ENCODE measurements at regions not wholly inside any gene's neighbourhood (a gene's known extent, or its start where the extent isn't known, plus 50 kb on each side); places are given as distances from the start of the nearest gene placed in this dataset.

DNA sequence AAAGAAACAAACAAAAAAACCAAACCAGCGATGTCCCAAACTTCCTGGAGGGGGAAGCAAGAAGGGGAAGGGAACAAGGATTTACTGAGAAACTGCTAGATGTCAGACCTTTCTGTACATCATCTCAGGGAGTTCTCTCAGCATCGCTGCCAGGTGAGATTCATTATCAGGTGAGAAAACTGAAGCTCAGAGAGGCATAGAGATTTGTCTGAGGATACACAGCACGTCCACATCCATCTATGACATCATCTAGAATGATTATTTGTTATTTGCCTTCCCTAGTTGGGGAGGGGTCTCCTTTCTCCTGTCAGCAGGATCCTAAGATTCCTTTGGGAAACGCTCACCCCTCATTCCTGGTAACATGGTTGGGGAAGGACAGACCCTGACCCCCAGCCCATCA lies 57.1 kb upstream of the LINGO1 start:
- WGBS, 5 donors, result 58 to 62% (median 60%) methylated on average over 4 of the region's 4 CpGs
- H3K27ac ChIP-seq, result no peak overlapping the region
- TF ChIP-seq POLR2AphosphoS5 (IDR thresholded peaks at IDR 0.05) (no peak), EP300 (IDR thresholded peaks at IDR 0.05) (no peak), POLR2A (IDR thresholded peaks at IDR 0.05) (no peak)
- TF ChIP-seq, protein P1, sequence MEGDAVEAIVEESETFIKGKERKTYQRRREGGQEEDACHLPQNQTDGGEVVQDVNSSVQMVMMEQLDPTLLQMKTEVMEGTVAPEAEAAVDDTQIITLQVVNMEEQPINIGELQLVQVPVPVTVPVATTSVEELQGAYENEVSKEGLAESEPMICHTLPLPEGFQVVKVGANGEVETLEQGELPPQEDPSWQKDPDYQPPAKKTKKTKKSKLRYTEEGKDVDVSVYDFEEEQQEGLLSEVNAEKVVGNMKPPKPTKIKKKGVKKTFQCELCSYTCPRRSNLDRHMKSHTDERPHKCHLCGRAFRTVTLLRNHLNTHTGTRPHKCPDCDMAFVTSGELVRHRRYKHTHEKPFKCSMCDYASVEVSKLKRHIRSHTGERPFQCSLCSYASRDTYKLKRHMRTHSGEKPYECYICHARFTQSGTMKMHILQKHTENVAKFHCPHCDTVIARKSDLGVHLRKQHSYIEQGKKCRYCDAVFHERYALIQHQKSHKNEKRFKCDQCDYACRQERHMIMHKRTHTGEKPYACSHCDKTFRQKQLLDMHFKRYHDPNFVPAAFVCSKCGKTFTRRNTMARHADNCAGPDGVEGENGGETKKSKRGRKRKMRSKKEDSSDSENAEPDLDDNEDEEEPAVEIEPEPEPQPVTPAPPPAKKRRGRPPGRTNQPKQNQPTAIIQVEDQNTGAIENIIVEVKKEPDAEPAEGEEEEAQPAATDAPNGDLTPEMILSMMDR (IDR thresholded peaks at IDR 0.05), result no peak
- no peaks in the 10 kb centered on the region for H3K36me3 ChIP-seq
- intact Hi-C loops (cut with DNase I; ENCODE audit: low total_unique reads), result no loop called here
- no peak for DNase-seq
- peaks cover 3 to 82% (median 8%) of the 10 kb centered on the region in 3 donors for H3K27me3 ChIP-seq
- no peaks in the 10 kb centered on the region for H3K4me1 ChIP-seq
- H3K9me3 ChIP-seq, result no peaks in the 10 kb centered on the region
- no peak overlapping the region for H3K4me3 ChIP-seq

DNA sequence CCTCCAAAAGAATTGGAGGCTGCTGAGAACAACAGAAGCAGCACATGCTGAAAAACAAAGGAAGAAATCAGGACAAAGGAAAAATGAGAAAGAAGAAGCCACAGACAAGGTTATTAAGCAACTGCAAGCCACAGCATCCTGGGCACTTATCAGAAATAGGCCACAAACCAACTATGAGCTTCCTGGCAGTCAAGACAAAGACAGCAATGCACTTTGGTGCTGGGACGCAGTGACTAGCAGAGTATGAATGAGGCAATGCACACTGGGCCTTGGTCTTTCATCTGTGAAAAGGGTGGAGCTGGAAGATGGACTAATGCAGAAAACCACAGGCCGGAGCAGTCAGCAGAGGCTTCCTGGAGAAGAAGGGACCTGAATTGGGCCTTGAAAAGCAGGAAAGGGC lies 56.0 kb upstream of the LINGO1 start:
- intact Hi-C loops (cut with DNase I; ENCODE audit: low total_unique reads), result no loop called here
- WGBS, 5 donors, result 64 to 85% (median 79%) methylated on average over 2 of the region's 2 CpGs
- H3K27ac ChIP-seq, result no peak overlapping the region
- H3K4me3 ChIP-seq, result no peak overlapping the region
- peaks cover 0 to 82% (median 8%) of the 10 kb centered on the region in 3 donors for H3K27me3 ChIP-seq
- H3K36me3 ChIP-seq, result no peaks in the 10 kb centered on the region
- H3K9me3 ChIP-seq, result no peaks in the 10 kb centered on the region
- H3K4me1 ChIP-seq, result no peaks in the 10 kb centered on the region
- no peak for TF ChIP-seq POLR2A (IDR thresholded peaks at IDR 0.05)
- no peak for TF ChIP-seq POLR2AphosphoS5 (IDR thresholded peaks at IDR 0.05)
- TF ChIP-seq, protein P1 (IDR thresholded peaks at IDR 0.05), result no peak
- no peak for TF ChIP-seq EP300 (IDR thresholded peaks at IDR 0.05)
- no peak for DNase-seq

DNA sequence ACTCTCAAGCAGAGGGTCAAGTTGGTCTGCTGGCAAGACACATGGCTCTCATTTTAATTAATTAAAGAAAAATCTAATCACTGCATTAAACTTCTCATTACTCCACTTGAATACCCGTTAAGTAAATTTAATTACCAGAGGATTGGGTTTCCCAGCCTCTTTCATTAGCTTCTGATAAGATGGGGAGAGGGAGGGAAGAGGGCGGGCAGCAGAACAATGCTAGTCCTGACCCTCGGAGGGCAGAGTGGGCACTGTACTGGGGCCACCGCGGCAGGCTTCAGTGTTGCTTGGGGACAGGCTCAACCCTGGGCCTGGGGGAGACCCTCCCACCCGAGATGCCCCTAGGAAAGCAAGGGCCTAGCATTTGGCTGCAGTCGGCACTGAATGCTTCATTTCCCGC lies 55.6 kb upstream of the LINGO1 start:
- intact Hi-C loops (cut with DNase I; ENCODE audit: low total_unique reads), result no loop called here
- H3K36me3 ChIP-seq, result no peaks in the 10 kb centered on the region
- no peak for DNase-seq
- H3K27ac ChIP-seq, result no peak overlapping the region
- 51 to 67% (median 60%) methylated on average over 8 of the region's 8 CpGs for WGBS, 5 donors
- TF ChIP-seq, protein P1 (IDR thresholded peaks at IDR 0.05), result no peak
- TF ChIP-seq POLR2A (IDR thresholded peaks at IDR 0.05) (no peak), EP300 (IDR thresholded peaks at IDR 0.05) (no peak), POLR2AphosphoS5 (IDR thresholded peaks at IDR 0.05) (no peak)
- H3K4me1 ChIP-seq, result no peaks in the 10 kb centered on the region
- no peak overlapping the region for H3K4me3 ChIP-seq
- H3K27me3 ChIP-seq, result peaks cover 0 to 79% (median 8%) of the 10 kb centered on the region in 3 donors
- no peaks in the 10 kb centered on the region for H3K9me3 ChIP-seq

DNA sequence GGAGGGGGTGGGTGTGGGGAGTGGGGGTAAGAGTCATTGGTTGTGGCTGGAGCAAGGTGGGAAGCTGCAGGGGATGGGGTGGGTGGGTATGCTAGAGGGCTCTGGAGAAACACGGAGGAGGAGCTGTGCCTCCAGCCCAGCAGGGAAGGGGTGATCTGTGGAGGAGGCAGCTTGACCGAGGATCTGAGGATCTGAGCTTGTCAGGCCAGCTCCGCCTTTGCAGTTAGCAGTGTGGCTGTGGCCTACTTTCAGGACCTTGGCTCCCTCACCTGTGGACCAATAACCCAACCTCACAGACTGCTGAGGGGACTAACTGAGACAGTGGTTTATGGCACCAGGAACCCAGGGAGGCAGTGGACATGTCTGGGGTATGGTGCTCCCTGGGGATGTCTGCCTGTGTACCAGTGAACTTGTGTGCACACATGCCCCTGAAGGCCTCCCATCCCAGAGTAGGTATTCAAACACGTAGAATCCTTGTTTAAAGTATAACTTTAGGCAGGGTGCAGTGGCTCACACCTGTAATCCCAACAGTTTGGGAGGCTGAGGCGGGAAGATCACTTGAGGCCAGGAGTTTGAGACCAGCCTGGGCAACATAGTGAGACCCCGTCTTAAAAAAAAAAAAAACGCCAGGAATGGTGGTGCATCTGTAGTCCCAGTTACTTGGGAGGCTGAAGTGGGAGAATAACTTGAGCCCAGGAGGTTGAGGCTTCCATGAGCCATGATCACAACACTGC lies 52.5 kb upstream of the LINGO1 start:
- 73 to 80% (median 75%) methylated on average over 7 of the region's 7 CpGs for WGBS, 5 donors
- intact Hi-C loops (cut with DNase I; ENCODE audit: low total_unique reads), result no loop called here
- no peak for DNase-seq

More for the DNA sequence above, 52.5 kb upstream of the LINGO1 start:
- Histone ChIP-seq H3K4me1 (no peaks in the 10 kb centered on the region), H3K27me3 (peaks cover 0 to 66% (median 0%) of the 10 kb centered on the region in 3 donors), H3K9me3 (peaks cover 0 to 3% (median 0%) of the 10 kb centered on the region in 4 donors), H3K4me3 (no peak overlapping the region), H3K36me3 (no peaks in the 10 kb centered on the region), H3K27ac (no peak overlapping the region)
- TF ChIP-seq, protein P1 (IDR thresholded peaks at IDR 0.05), result no peak
- TF ChIP-seq POLR2AphosphoS5 (IDR thresholded peaks at IDR 0.05), result no peak
- no peak for TF ChIP-seq EP300 (IDR thresholded peaks at IDR 0.05)
- TF ChIP-seq POLR2A (IDR thresholded peaks at IDR 0.05), result no peak
